DMS114 treated with DMSO at 0.1 percent for 48 hours (cell line): ENCODE measurements at regions not wholly inside any gene's neighbourhood (a gene's known extent, or its start where the extent isn't known, plus 50 kb on each side); places are given as distances from the start of the nearest gene placed in this dataset.

ENCODE experiments used
- DNase-seq: peaks from one replicate; lab custom pipeline; 2025; ENCODE audit not compliant: unreplicated experiment; lab: John Stamatoyannopoulos, UW

GRCh38 chr1:168387781-168388760 lies 107.4 kb downstream of the TBX19 start:
- no peak for DNase-seq

- no peak for DNase-seq
These were observed 106.4 kb downstream of the TBX19 start for GRCh38 chr1:168386949-168387586.

GRCh38 chr1:168386492-168386891 lies 105.8 kb downstream of the TBX19 start:
- no peak for DNase-seq

GRCh38 chr1:168381850-168382249 lies 101.2 kb downstream of the TBX19 start:
- no peak for DNase-seq

- no peak for DNase-seq
These were observed 100.3 kb downstream of the TBX19 start for GRCh38 chr1:168380945-168381344.

- DNase-seq, result no peak
These were observed 98.6 kb downstream of the TBX19 start for GRCh38 chr1:168379104-168379860.

- DNase-seq, result no peak
These were observed 95.1 kb downstream of the TBX19 start for GRCh38 chr1:168375566-168376300.

- no peak for DNase-seq
These were observed 93.9 kb downstream of the TBX19 start for GRCh38 chr1:168374566-168374965.

- DNase-seq, result no peak
These were observed 93.2 kb downstream of the TBX19 start for GRCh38 chr1:168373869-168374268.

GRCh38 chr1:168372861-168373371 lies 92.2 kb downstream of the TBX19 start:
- no peak for DNase-seq

GRCh38 chr1:168372307-168372706 lies 91.6 kb downstream of the TBX19 start:
- DNase-seq, result no peak

- DNase-seq, result no peak
These were observed 90.8 kb downstream of the TBX19 start for GRCh38 chr1:168371477-168371876.

- DNase-seq, result no peak
These were observed 89.9 kb downstream of the TBX19 start for GRCh38 chr1:168370586-168370985.

GRCh38 chr1:168369655-168370054 lies 89.0 kb downstream of the TBX19 start:
- no peak for DNase-seq

- DNase-seq, result no peak
These were observed 87.5 kb downstream of the TBX19 start for GRCh38 chr1:168368131-168368530.

GRCh38 chr1:168365719-168366479 lies 85.2 kb downstream of the TBX19 start:
- no peak for DNase-seq
